Keratinocyte (primary cell): ENCODE measurements at regions not wholly inside any gene's neighbourhood (a gene's known extent, or its start where the extent isn't known, plus 50 kb on each side); places are given as distances from the start of the nearest gene placed in this dataset.

ENCODE experiments used
- DNase-seq: peaks from one replicate; pipeline ENCODE4 v3.0.0-alpha.2; 2011; ENCODE audit warnings: low read depth, missing footprints, low spot score
- FAIRE-seq: peaks from 2 replicates; lab custom pipeline; 2011; peaks lifted over from hg19 to GRCh38; lab: Jason Lieb, UNC
- H2AFZ ChIP-seq: 2 replicates; pipeline ENCODE4 v1.6.0; 2012; ENCODE audit warnings: low read length, control low read depth, inconsistent platforms; ENCODE audit not compliant: control insufficient read depth
- H3K27ac ChIP-seq: 2 replicates; pipeline ENCODE4 v1.5.1; 2011; ENCODE audit warnings: low read length; ENCODE audit not compliant: control insufficient read depth, insufficient read depth
- H3K27me3 ChIP-seq: 3 replicates; pipeline ENCODE4 v1.6.0; 2011; ENCODE audit warnings: low read length; ENCODE audit not compliant: control insufficient read depth, insufficient read depth; ENCODE audit errors: extremely low read depth
- H3K36me3 ChIP-seq, 2 experiments: 2 replicates in 1 of 2; 3 replicates in 1 of 2; pipeline ENCODE4 v1.5.1; 2011; ENCODE audit warnings: low read length in 2 of 2, mild to moderate bottlenecking in 1 of 2; ENCODE audit not compliant: control insufficient read depth in 2 of 2, insufficient read depth in 2 of 2; ENCODE audit errors: extremely low read depth in 1 of 2
- H3K4me1 ChIP-seq: 3 replicates; pipeline ENCODE4 v1.5.1; 2011; ENCODE audit warnings: low read length; ENCODE audit not compliant: control insufficient read depth, insufficient read depth; ENCODE audit errors: extremely low read depth
- H3K4me2 ChIP-seq: 3 replicates; pipeline ENCODE4 v1.6.0; 2011; ENCODE audit warnings: low read depth, low read length; ENCODE audit not compliant: control insufficient read depth, insufficient read depth; ENCODE audit errors: extremely low read depth
- H3K4me3 ChIP-seq, 3 experiments: fragments of 200-600 bp in 1 of 3; sonication (generic) in 1 of 3; 2 replicates in 2 of 3; 3 replicates in 1 of 3; pipeline ENCODE4 v1.5.1; 2011 to 2016; ENCODE audit warnings: low read length in 3 of 3, mild to moderate bottlenecking in 3 of 3, control low read depth in 2 of 3, inconsistent platforms in 1 of 3, low read depth in 1 of 3, mixed read lengths in 1 of 3, mixed run types in 1 of 3, moderate library complexity in 1 of 3; ENCODE audit not compliant: control insufficient read depth in 2 of 3, insufficient read depth in 2 of 3; ENCODE audit errors: extremely low read depth in 1 of 3
- H3K79me2 ChIP-seq: 2 replicates; pipeline ENCODE4 v1.6.0; 2012; ENCODE audit warnings: low read length; ENCODE audit not compliant: control insufficient read depth, insufficient read depth
- H3K9ac ChIP-seq: 3 replicates; pipeline ENCODE4 v1.6.0; 2011; ENCODE audit warnings: low read length; ENCODE audit not compliant: control insufficient read depth, insufficient read depth; ENCODE audit errors: extremely low read depth
- H3K9me1 ChIP-seq: 3 replicates; pipeline ENCODE4 v1.6.0; 2011; ENCODE audit warnings: low read length; ENCODE audit not compliant: control insufficient read depth, insufficient read depth; ENCODE audit errors: extremely low read depth
- H3K9me3 ChIP-seq: 2 replicates; pipeline ENCODE4 v1.5.1; 2012; ENCODE audit warnings: low read depth, low read length; ENCODE audit not compliant: control insufficient read depth
- H4K20me1 ChIP-seq: 3 replicates; pipeline ENCODE4 v1.6.0; 2011; ENCODE audit warnings: low read length; ENCODE audit not compliant: control insufficient read depth, insufficient read depth; ENCODE audit errors: extremely low read depth
- EZH2 ChIP-seq: IDR thresholded peaks from one replicate; pipeline ENCODE4 v1.6.1; 2012; ENCODE audit warnings: inconsistent platforms, mild to moderate bottlenecking, low read length, moderate library complexity
- dilution Hi-C: fragments of 300-500 bp; cut with MboI; formaldehyde crosslinking; loops from one replicate; pipeline ENCODE4 v1.7.0; 2020; ENCODE audit warnings: low sequenced_read_pairs; ENCODE audit not compliant: extremely low pct_ligation_motif_present
- TF ChIP-seq, protein P1 (sequence below), 3 experiments: IDR thresholded peaks in 1 of 3; conservative IDR thresholded peaks in 1 of 3; optimal IDR thresholded peaks in 1 of 3; 2 replicates in 2 of 3; 3 replicates in 1 of 3; pipeline versions ENCODE3 to v1.5.1; 2011; ENCODE audit warnings: low read length in 3 of 3, mild to moderate bottlenecking in 3 of 3, moderate library complexity in 2 of 3, control low read depth in 1 of 3, inconsistent platforms in 1 of 3; ENCODE audit not compliant: insufficient read depth in 2 of 3; ENCODE audit errors: extremely low read depth in 1 of 3

DNA sequence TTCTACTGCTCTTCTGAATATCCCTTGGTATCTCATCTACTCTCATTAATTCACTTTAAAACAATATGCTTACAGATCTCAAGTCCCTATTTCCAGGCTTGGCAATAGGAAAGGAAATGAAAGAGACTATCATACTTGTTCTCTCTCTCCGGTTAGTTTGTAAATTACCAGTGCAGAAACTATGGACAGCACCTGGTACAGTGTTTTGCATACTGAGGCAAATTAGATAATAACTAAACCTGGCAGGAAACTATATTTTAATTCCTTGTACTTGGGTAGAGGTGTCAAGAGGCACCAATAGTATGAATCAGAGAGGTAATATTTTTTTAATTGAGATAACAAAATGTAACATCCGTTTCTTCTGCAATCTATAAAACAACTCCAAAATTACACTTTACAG, 97.7 kb upstream of the TMEM196 start:
- FAIRE-seq (no peak), DNase-seq (no peak)
- no peaks in the 10 kb centered on the region for H3K9me3 ChIP-seq
- no peak overlapping the region for H3K4me2 ChIP-seq
- H3K9ac ChIP-seq: no peak overlapping the region
- no peaks in the 10 kb centered on the region for H4K20me1 ChIP-seq
- H3K27ac ChIP-seq: no peak overlapping the region
- H2AFZ ChIP-seq: no peak overlapping the region
- H3K4me1 ChIP-seq: no peaks in the 10 kb centered on the region
- H3K79me2 ChIP-seq: no peaks in the 10 kb centered on the region
- dilution Hi-C loops: no loop called here
- no peaks in the 10 kb centered on the region for H3K36me3 ChIP-seq
- H3K4me3 ChIP-seq: no peak overlapping the region
- no peak for TF ChIP-seq EZH2
- TF ChIP-seq, protein P1, sequence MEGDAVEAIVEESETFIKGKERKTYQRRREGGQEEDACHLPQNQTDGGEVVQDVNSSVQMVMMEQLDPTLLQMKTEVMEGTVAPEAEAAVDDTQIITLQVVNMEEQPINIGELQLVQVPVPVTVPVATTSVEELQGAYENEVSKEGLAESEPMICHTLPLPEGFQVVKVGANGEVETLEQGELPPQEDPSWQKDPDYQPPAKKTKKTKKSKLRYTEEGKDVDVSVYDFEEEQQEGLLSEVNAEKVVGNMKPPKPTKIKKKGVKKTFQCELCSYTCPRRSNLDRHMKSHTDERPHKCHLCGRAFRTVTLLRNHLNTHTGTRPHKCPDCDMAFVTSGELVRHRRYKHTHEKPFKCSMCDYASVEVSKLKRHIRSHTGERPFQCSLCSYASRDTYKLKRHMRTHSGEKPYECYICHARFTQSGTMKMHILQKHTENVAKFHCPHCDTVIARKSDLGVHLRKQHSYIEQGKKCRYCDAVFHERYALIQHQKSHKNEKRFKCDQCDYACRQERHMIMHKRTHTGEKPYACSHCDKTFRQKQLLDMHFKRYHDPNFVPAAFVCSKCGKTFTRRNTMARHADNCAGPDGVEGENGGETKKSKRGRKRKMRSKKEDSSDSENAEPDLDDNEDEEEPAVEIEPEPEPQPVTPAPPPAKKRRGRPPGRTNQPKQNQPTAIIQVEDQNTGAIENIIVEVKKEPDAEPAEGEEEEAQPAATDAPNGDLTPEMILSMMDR (optimal IDR thresholded peaks at IDR 0.05 in 1 of 3, IDR thresholded peaks at IDR 0.05 in 1 of 3, conservative IDR thresholded peaks at IDR 0.05 in 1 of 3; ENCODE audit: extremely low read depth in 1 of 3, insufficient read depth in 2 of 3, low read length in 3 of 3): no peak
- H3K27me3 ChIP-seq: no peaks in the 10 kb centered on the region
- no peaks in the 10 kb centered on the region for H3K9me1 ChIP-seq

DNA sequence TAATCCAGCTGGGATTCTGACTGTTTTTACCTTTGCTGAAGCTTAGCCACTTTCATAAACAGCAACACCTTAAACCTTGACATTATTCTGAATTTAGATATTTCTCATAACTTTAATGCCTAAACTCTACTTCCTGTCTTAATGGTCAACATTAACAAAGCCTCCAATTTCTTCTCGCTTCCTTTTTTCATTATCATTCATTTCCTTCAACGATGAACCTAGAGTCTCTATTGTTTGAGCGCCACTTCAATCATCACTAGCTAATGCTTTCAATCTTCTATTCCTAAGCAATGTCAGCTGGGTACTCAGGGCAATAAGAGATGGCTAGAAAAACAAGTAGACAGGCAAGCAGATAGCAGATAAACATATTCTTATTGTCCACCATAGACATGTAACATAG, 96.6 kb upstream of the TMEM196 start:
- dilution Hi-C loops: no loop called here
- no peaks in the 10 kb centered on the region for H3K9me3 ChIP-seq
- H4K20me1 ChIP-seq: no peaks in the 10 kb centered on the region
- H3K9ac ChIP-seq: no peak overlapping the region
- no peak overlapping the region for H3K27ac ChIP-seq
- H2AFZ ChIP-seq: no peak overlapping the region
- no peaks in the 10 kb centered on the region for H3K36me3 ChIP-seq
- no peak for FAIRE-seq
- H3K4me2 ChIP-seq: no peak overlapping the region
- no peaks in the 10 kb centered on the region for H3K4me1 ChIP-seq
- H3K27me3 ChIP-seq: no peaks in the 10 kb centered on the region
- DNase-seq: no peak
- no peak overlapping the region for H3K4me3 ChIP-seq
- no peaks in the 10 kb centered on the region for H3K9me1 ChIP-seq
- H3K79me2 ChIP-seq: no peaks in the 10 kb centered on the region
- no peak for TF ChIP-seq EZH2
- TF ChIP-seq, protein P1 (optimal IDR thresholded peaks at IDR 0.05 in 1 of 3, IDR thresholded peaks at IDR 0.05 in 1 of 3, conservative IDR thresholded peaks at IDR 0.05 in 1 of 3; ENCODE audit: extremely low read depth in 1 of 3, insufficient read depth in 2 of 3, low read length in 3 of 3): no peak
